D721Med (cell line): ENCODE measurements at regions not wholly inside any gene's neighbourhood (a gene's known extent, or its start where the extent isn't known, plus 50 kb on each side); places are given as distances from the start of the nearest gene placed in this dataset.
A peak's percentile ranks its signal among the peaks of the same experiment; 100 is the strongest.

Source experiments
- DNase-seq: peaks from one replicate; pipeline ENCODE4 v3.0.0; 2011; ENCODE audit warnings: low spot score; ENCODE audit not compliant: insufficient read length
- FAIRE-seq: peaks from 2 replicates; lab custom pipeline; 2011; peaks lifted over from hg19 to GRCh38; lab: Jason Lieb, UNC
- TF ChIP-seq, protein P1 (sequence below): IDR thresholded peaks from 2 replicates; pipeline ENCODE4 v1.5.1; 2012; ENCODE audit warnings: mild to moderate bottlenecking, control low read depth; ENCODE audit not compliant: insufficient read depth; ENCODE audit errors: missing control alignments

DNA sequence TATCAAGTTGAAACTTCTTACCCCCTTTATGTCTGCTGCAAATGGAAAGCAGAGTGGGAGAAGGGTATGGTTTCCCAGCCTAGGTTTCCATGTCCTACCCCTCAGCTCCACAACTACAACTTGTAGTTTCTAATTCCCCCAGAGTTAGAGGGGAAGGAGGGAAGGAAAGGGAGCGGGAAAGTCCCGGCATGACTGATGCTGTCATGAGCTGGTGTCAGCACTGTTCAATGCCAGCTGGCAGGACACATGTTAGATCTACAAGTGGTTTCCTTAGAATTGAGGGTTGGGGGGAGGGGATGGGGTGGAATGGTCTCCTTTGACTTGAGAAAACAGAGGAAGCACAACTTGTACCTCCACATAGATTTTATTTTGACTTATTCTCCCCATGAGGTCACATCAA lies 194.0 kb downstream of the MBD2 start:
- FAIRE-seq (no peak), DNase-seq (no peak)
- TF ChIP-seq, protein P1, sequence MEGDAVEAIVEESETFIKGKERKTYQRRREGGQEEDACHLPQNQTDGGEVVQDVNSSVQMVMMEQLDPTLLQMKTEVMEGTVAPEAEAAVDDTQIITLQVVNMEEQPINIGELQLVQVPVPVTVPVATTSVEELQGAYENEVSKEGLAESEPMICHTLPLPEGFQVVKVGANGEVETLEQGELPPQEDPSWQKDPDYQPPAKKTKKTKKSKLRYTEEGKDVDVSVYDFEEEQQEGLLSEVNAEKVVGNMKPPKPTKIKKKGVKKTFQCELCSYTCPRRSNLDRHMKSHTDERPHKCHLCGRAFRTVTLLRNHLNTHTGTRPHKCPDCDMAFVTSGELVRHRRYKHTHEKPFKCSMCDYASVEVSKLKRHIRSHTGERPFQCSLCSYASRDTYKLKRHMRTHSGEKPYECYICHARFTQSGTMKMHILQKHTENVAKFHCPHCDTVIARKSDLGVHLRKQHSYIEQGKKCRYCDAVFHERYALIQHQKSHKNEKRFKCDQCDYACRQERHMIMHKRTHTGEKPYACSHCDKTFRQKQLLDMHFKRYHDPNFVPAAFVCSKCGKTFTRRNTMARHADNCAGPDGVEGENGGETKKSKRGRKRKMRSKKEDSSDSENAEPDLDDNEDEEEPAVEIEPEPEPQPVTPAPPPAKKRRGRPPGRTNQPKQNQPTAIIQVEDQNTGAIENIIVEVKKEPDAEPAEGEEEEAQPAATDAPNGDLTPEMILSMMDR: no peak

DNA sequence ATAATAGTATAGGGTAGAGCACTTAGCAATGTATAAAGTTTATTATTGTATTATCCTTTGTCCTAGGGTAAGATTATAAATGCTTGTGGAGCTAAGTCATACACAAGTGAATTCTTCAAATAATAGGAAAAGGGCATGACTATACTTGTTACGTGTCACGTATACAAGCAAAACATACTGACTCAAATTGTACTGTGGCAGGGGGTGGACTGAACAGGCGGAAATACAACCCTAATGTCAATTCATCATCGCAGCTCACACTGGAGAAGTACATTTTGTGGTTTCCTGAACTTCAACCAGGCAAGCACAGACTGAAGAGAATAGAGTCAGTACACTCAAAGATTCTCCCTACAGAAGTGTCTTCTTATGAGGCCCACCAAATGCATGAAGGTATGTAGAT lies 201.0 kb downstream of the MBD2 start:
- FAIRE-seq (peak; percentile 93), DNase-seq (no peak)
- TF ChIP-seq, protein P1: no peak

DNA sequence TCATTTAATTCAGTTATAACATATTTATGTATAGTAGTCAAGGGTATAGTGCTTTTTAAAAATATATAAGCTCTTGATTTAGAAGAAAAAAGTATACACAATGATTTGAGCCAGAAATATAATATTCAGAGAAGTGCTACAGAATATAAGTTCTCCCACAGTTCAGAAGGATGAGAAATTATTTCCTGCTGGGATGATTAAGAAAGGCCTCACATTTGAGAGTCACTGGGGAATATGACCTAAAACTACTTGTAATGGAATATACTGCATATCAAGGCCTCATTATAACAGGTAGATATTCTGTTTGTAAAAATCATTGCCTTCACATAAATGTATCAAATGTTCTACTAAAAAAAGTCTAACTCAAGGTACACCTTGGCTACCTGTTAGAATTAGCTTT lies 203.5 kb downstream of the MBD2 start:
- DNase-seq (no peak), FAIRE-seq (no peak)
- TF ChIP-seq, protein P1: no peak

DNA sequence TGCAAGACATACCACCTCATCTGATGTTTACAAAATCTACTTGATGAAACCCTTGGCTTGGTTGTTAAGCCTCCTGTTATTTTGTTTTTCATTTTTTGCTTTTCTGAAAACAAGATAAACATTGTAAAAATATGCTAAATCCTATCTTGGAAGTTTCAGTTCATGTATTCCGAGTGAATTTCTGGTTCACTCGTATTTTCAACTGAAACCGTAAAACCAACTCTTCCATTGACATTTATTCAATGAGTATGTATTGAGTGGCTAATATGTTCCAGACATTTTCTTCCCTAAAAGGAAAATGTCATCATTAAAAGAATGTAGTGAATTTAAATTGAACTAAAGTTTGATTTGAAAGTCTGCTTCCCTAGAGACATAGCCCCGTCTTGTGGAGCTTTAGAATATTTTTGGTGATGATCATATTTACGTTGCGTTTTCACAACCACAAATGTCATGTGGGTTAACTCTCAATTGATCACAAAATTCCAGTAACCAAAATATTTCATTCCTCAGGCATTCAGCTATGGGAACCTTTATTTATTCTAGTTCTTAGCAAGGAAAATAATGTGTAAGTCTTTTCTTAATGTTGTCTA lies 204.2 kb downstream of the MBD2 start:
- peak; percentile 99 for FAIRE-seq
- DNase-seq: no peak
- TF ChIP-seq, protein P1: no peak

DNA sequence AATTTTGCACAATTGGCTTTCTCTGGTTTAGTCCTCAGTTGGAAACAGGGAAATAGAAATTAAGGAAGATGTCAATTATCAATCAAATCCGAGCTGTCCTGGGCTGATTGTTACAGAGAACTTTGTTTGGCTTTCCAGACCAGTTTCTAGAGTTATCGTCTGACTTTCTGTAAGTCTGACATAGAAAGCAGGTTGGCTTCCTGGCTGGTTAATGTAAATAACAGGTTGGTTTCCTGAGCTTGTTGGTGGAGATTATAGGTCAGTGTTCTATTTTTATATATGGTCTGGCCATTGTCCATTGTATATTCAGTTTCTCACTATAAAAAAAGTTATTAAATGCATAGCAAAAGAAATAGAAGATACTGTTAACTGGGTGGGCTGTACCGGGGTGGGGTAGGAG lies 204.8 kb downstream of the MBD2 start:
- TF ChIP-seq, protein P1: no peak

DNA sequence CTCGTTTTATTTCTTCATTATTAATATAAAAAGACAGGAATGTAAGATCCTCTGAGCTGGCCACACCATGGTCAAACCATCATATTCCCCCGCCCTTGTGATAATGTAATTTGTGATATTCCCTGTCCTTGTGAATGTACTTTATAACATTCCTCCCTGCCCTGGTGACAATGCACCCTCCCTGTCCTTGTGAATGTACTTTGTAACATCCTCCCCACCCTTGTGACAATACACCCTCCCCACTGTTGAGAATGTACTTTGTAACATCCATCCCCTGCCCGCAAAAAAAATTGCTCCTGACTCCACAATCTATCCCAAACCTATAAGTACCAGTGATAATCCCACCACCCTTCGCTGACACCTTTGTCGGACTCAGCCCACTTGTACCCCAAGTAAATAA lies 211.0 kb downstream of the MBD2 start:
- FAIRE-seq (peak; percentile 71), DNase-seq (no peak)
- TF ChIP-seq, protein P1: no peak

More for the DNA sequence above, 204.8 kb downstream of the MBD2 start:
- DNase-seq (no peak), FAIRE-seq (peak; percentile 93)

DNA sequence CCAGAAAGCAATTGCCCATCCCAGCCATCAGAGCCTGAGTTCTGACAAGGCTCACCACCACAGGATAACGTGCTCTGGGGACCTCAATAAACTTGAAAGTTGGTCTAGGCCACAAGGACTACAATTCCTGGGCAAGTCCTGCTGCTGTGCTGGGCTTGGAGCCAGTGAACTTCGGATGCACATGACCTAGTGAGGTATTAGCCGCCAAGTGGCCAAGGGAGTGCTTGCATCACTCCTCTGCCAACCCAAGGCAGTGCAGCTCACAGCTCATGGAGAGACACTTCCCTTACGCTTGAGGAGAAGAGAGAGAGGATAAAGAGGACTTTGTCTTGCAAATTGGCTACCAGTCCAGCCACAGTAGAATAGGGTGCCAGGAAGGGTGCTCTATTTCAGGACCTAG lies 219.6 kb downstream of the MBD2 start:
- TF ChIP-seq, protein P1: no peak
- no peak for DNase-seq
- FAIRE-seq: no peak
